Smooth muscle cell (in vitro differentiated cells): ENCODE measurements at regions not wholly inside any gene's neighbourhood (a gene's known extent, or its start where the extent isn't known, plus 50 kb on each side); places are given as distances from the start of the nearest gene placed in this dataset.

Source experiments
- DNase-seq: peaks from one replicate; lab custom pipeline; 2025; ENCODE audit not compliant: unreplicated experiment; lab: John Stamatoyannopoulos, UW
- H2AFZ ChIP-seq: fragments of 200-600 bp; sonication (generic); 2 replicates; pipeline ENCODE4 v1.6.0; 2016; ENCODE audit warnings: antibody characterized with exemption, low read depth, mild to moderate bottlenecking
- H3F3A ChIP-seq: fragments of 200-600 bp; sonication (generic); 2 replicates; pipeline ENCODE4 v1.6.0; 2017; ENCODE audit warnings: antibody characterized with exemption, low read depth
- H3K27ac ChIP-seq: fragments of 200-600 bp; sonication (generic); 2 replicates; pipeline ENCODE4 v1.5.1; 2016; ENCODE audit warnings: low read depth, mild to moderate bottlenecking
- H3K27me3 ChIP-seq: fragments of 200-600 bp; sonication (generic); 2 replicates; pipeline ENCODE4 v1.6.1; 2016; ENCODE audit warnings: low read depth, mild to moderate bottlenecking
- H3K36me3 ChIP-seq: fragments of 200-600 bp; sonication (generic); 2 replicates; pipeline ENCODE4 v1.5.1; 2016; ENCODE audit warnings: low read depth
- H3K4me1 ChIP-seq: fragments of 200-600 bp; sonication (generic); 2 replicates; pipeline ENCODE4 v1.5.1; 2016; ENCODE audit warnings: low read depth
- H3K4me2 ChIP-seq: fragments of 200-600 bp; sonication (generic); 2 replicates; pipeline ENCODE4 v1.6.0; 2016; ENCODE audit warnings: mild to moderate bottlenecking
- H3K4me3 ChIP-seq: fragments of 200-600 bp; sonication (generic); 2 replicates; pipeline ENCODE4 v1.5.1; 2016; ENCODE audit warnings: mild to moderate bottlenecking
- H3K79me2 ChIP-seq: fragments of 200-600 bp; sonication (generic); 2 replicates; pipeline ENCODE4 v1.6.0; 2016; ENCODE audit warnings: low read depth, mild to moderate bottlenecking
- H3K9ac ChIP-seq: fragments of 200-600 bp; sonication (generic); 2 replicates; pipeline ENCODE4 v1.6.0; 2016; ENCODE audit warnings: low read depth
- H3K9me3 ChIP-seq: fragments of 200-600 bp; sonication (generic); replicated peaks from 2 replicates; pipeline ENCODE4 v1.5.1; 2016; ENCODE audit warnings: low read depth
- H4K20me1 ChIP-seq: fragments of 200-600 bp; sonication (generic); 2 replicates; pipeline ENCODE4 v1.6.0; 2016; ENCODE audit warnings: low read depth
- WGBS: methylation state at CpG from one replicate; pipeline ENCODE4 v1.1.7; 2016; ENCODE audit warnings: low lambda C conversion rate; 5-methylcytosine and 5-hydroxymethylcytosine counted together
- TF ChIP-seq, protein P1 (sequence below): fragments of 200-600 bp; sonication (generic); IDR thresholded peaks from 2 replicates; pipeline ENCODE4 v1.5.1; 2017; ENCODE audit warnings: borderline replicate concordance, mild to moderate bottlenecking, antibody characterized with exemption; ENCODE audit not compliant: insufficient read depth, poor library complexity, severe bottlenecking

DNA sequence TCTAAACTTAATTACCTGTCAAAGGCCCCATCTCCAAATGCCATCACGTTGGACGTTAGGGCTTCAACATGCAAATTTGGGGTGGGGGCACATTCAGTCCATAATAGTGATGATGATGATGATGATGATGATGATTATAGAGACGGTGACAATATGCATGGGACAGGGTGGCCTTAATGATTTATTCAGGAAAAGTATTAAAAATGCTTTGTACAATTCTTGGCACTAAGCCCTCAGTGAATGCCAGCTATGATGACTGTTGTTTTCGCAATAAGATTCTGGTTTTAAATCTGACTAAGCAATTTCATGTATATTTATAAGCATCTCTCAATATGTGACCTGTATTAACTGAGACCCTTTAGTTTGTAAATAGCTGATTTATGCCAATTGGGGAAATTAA lies 106.3 kb downstream of the C16orf95 start:
- no peak overlapping the region for H3K9ac ChIP-seq
- no peaks in the 10 kb centered on the region for H3K79me2 ChIP-seq
- no peak for DNase-seq
- H3K27me3 ChIP-seq: no peaks in the 10 kb centered on the region
- WGBS: 89% methylated on average over 4 of the region's 4 CpGs
- no peaks in the 10 kb centered on the region for H3K36me3 ChIP-seq
- H3K27ac ChIP-seq: no peak overlapping the region
- H3K4me2 ChIP-seq: no peak overlapping the region
- no peak overlapping the region for H2AFZ ChIP-seq
- TF ChIP-seq, protein P1, sequence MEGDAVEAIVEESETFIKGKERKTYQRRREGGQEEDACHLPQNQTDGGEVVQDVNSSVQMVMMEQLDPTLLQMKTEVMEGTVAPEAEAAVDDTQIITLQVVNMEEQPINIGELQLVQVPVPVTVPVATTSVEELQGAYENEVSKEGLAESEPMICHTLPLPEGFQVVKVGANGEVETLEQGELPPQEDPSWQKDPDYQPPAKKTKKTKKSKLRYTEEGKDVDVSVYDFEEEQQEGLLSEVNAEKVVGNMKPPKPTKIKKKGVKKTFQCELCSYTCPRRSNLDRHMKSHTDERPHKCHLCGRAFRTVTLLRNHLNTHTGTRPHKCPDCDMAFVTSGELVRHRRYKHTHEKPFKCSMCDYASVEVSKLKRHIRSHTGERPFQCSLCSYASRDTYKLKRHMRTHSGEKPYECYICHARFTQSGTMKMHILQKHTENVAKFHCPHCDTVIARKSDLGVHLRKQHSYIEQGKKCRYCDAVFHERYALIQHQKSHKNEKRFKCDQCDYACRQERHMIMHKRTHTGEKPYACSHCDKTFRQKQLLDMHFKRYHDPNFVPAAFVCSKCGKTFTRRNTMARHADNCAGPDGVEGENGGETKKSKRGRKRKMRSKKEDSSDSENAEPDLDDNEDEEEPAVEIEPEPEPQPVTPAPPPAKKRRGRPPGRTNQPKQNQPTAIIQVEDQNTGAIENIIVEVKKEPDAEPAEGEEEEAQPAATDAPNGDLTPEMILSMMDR: no peak
- H3K9me3 ChIP-seq: no peaks in the 10 kb centered on the region
- no peaks in the 10 kb centered on the region for H4K20me1 ChIP-seq
- H3K4me3 ChIP-seq: no peak overlapping the region
- no peaks in the 10 kb centered on the region for H3K4me1 ChIP-seq
- H3F3A ChIP-seq: no peaks in the 10 kb centered on the region

DNA sequence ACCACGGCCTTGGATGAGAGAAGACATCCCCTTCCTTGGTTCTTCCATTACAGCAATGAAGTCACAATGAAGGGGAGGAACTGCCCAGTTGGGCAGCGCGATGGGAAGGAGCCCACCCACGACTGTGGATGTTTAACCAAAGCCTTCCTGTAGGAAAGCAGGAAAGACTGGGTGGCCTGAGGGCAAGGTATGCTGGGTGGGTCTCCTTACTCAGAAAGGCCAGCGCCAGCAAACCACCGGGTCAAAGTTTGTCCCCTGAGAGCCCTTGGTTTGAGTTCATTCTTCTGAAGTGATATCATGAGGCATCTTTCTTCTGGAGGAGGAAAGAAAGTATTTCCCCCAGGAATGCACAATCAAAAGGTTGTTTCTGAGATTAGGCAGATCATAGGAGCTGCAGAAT lies 105.2 kb downstream of the C16orf95 start:
- H3K9me3 ChIP-seq: no peaks in the 10 kb centered on the region
- no peak overlapping the region for H3K4me3 ChIP-seq
- no peaks in the 10 kb centered on the region for H3K79me2 ChIP-seq
- DNase-seq: no peak
- H3K27me3 ChIP-seq: no peaks in the 10 kb centered on the region
- no peaks in the 10 kb centered on the region for H3K4me1 ChIP-seq
- no peak overlapping the region for H3K27ac ChIP-seq
- no peak overlapping the region for H3K4me2 ChIP-seq
- no peak overlapping the region for H2AFZ ChIP-seq
- no peak overlapping the region for H3K9ac ChIP-seq
- no peaks in the 10 kb centered on the region for H3K36me3 ChIP-seq
- WGBS: 62% methylated on average over 6 of the region's 6 CpGs
- TF ChIP-seq, protein P1: no peak
- H3F3A ChIP-seq: no peaks in the 10 kb centered on the region
- no peaks in the 10 kb centered on the region for H4K20me1 ChIP-seq

DNA sequence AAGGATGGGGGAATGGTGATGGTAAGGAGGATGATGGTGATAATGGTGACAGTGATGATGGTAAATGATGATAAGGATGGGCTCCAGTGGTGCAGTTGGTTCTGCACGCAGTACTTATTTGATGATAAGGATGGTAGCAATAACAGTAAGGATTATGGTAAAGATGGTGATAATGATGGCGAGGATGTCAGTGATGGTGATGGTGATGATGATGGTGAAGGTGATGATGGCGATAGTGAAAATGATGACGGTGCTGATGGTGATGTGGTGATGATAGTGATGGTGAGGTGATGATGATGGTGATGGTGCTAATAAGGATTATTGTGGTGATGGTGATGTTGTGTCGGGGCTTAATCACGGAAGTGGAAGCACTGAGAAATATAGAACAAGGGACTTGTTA lies 103.7 kb downstream of the C16orf95 start:
- Histone ChIP-seq H3F3A (no peaks in the 10 kb centered on the region), H3K4me2 (no peak overlapping the region), H3K79me2 (no peaks in the 10 kb centered on the region), H3K4me3 (no peak overlapping the region), H3K27me3 (no peaks in the 10 kb centered on the region), H3K9me3 (no peaks in the 10 kb centered on the region), H3K36me3 (no peaks in the 10 kb centered on the region), H2AFZ (no peak overlapping the region), H3K4me1 (no peaks in the 10 kb centered on the region), H3K27ac (no peak overlapping the region), H4K20me1 (no peaks in the 10 kb centered on the region), H3K9ac (no peak overlapping the region)
- TF ChIP-seq, protein P1: no peak
- 94% methylated on average over 6 of the region's 6 CpGs for WGBS
- no peak for DNase-seq

DNA sequence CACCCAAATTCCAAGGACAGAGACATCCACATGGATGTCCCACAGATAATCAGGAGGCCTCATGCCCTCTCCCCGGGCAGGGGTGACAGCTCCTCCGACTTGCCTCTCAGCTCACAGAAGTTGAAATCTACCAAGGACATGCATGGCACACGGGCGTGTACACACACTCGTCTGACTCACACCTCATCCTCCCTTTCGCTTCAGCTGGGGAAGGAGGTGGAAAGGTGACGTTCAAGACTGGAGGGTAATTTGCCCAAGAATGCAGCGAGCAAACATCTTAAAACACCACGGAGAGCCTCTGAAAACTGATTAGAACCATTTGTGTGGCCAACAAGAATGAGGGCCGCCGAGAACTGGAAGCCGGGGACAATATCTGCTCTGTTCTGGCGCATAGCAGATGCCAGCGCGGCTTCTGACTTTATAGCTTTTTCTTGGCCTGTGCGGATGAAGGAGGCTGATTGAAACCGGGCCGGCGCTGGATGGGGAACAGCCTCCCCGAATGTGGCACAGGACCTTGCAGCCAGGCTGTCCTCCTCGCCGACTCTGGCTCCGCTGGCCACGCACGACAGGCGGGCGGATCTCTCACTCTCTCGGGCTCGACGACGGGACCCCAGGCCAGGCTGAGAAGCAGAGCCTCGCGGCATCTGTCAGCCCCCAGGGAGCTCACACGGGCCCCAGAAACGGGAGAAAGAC lies 100.9 kb downstream of the C16orf95 start:
- Histone ChIP-seq H3K36me3 (no peaks in the 10 kb centered on the region), H3K9me3 (no peaks in the 10 kb centered on the region), H2AFZ (no peak overlapping the region), H3K4me1 (no peaks in the 10 kb centered on the region), H3K27ac (no peak overlapping the region), H3K4me3 (no peak overlapping the region), H3K4me2 (no peak overlapping the region), H3K9ac (no peak overlapping the region), H3K79me2 (no peaks in the 10 kb centered on the region), H3F3A (no peaks in the 10 kb centered on the region), H3K27me3 (no peaks in the 10 kb centered on the region), H4K20me1 (no peaks in the 10 kb centered on the region)
- no peak for DNase-seq
- TF ChIP-seq, protein P1: no peak
- WGBS: 89% methylated on average over 35 of the region's 35 CpGs
